ENCODE measurements at regions not wholly inside any gene's neighbourhood (a gene's known extent, or its start where the extent isn't known, plus 50 kb on each side); places are given as distances from the start of the nearest gene placed in this dataset.

DNA sequence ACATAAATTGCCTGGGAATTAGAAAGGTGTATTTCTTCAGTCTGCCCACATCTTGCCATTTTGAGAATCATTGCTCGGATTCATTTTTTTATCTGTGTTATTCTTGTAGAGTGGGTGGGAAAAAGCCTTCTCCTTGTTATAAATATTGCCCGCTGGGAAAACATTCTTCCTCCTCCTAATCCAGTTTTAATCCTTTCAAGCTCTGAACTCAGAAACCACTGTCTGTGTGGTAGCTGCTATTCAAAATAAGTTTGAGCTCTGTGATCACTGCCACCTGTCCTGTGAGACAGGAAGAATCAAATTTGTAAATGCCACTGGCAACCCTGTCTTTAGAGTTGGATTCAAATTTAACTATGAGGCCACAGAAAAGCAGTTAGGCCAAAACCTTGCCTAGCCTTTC, 1875.2 kb upstream of the PIK3C3 start:
- H3K36me3 ChIP-seq, result no peaks in the 10 kb centered on the region
- TF ChIP-seq POLR2A (IDR thresholded peaks at IDR 0.05), result no peak
- TF ChIP-seq, protein P1, sequence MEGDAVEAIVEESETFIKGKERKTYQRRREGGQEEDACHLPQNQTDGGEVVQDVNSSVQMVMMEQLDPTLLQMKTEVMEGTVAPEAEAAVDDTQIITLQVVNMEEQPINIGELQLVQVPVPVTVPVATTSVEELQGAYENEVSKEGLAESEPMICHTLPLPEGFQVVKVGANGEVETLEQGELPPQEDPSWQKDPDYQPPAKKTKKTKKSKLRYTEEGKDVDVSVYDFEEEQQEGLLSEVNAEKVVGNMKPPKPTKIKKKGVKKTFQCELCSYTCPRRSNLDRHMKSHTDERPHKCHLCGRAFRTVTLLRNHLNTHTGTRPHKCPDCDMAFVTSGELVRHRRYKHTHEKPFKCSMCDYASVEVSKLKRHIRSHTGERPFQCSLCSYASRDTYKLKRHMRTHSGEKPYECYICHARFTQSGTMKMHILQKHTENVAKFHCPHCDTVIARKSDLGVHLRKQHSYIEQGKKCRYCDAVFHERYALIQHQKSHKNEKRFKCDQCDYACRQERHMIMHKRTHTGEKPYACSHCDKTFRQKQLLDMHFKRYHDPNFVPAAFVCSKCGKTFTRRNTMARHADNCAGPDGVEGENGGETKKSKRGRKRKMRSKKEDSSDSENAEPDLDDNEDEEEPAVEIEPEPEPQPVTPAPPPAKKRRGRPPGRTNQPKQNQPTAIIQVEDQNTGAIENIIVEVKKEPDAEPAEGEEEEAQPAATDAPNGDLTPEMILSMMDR (IDR thresholded peaks at IDR 0.05), result no peak
- no peaks in the 10 kb centered on the region for H3K27me3 ChIP-seq
- H3K9me3 ChIP-seq, result no peaks in the 10 kb centered on the region
- H3K27ac ChIP-seq, result no peak overlapping the region
- no peaks in the 10 kb centered on the region for H3K4me1 ChIP-seq
- DNase-seq, result no peak
- no peak overlapping the region for H3K4me3 ChIP-seq
- 78 to 82% methylated on average over 2 of the region's 2 CpGs for WGBS, 2 donors
- intact Hi-C loops (cut with DNase I), result no loop called here

DNA sequence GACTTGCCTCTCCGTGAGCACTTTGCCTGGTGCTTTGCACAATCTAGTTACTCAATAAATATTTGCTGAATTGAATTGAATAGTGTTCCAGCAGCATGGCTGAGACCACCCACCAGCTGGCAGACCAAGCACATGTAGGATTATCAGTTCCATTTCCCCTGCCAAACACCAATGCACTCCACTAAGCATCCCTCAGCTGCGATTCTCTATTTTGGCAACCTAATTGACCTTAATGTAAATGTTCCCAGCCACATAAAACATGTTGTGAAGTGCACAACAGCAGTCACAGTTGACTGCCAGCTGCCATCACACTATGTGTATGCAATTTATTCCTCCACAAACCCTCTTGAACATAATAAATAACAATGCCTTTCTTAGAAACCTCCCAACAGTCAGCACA, 1879.4 kb upstream of the PIK3C3 start:
- intact Hi-C loops (cut with DNase I), result no loop called here
- H3K9me3 ChIP-seq, result no peaks in the 10 kb centered on the region
- H3K4me1 ChIP-seq, result no peaks in the 10 kb centered on the region
- DNase-seq, result no peak
- no peaks in the 10 kb centered on the region for H3K36me3 ChIP-seq
- no peak overlapping the region for H3K27ac ChIP-seq
- no peak for TF ChIP-seq POLR2AphosphoS5 (IDR thresholded peaks at IDR 0.05)
- TF ChIP-seq POLR2A (IDR thresholded peaks at IDR 0.05), result no peak
- TF ChIP-seq EP300 (IDR thresholded peaks at IDR 0.05), result no peak
- TF ChIP-seq, protein P1 (IDR thresholded peaks at IDR 0.05), result no peak
- 73 to 78% methylated on average over 2 of the region's 2 CpGs for WGBS, 2 donors
- H3K4me3 ChIP-seq, result no peak overlapping the region
- H3K27me3 ChIP-seq, result no peaks in the 10 kb centered on the region

DNA sequence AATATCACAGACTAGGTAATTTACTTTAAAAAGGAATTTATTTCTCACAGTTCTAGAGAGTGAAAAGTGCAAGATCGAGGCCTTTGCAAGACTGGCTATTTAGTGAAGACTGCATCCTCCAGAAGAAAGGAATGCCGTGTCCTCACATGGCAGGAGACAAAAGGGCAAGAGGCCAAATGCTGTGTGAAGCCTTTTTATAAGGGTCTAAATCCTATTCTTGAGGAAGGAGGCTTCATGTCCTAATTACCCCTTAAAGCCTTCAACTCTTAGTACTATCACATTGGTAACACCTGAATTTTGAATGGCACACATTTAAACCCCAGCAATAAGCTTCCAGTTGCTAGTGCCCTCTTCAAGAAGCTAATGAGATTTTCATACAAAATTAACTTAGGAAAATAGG, 1882.3 kb upstream of the PIK3C3 start:
- DNase-seq, result no peak
- TF ChIP-seq POLR2A (IDR thresholded peaks at IDR 0.05) (no peak), EP300 (IDR thresholded peaks at IDR 0.05) (no peak), POLR2AphosphoS5 (IDR thresholded peaks at IDR 0.05) (no peak)
- TF ChIP-seq, protein P1 (IDR thresholded peaks at IDR 0.05), result no peak
- Histone ChIP-seq H3K4me1 (no peaks in the 10 kb centered on the region), H3K9me3 (no peaks in the 10 kb centered on the region), H3K27ac (no peak overlapping the region), H3K4me3 (no peak overlapping the region), H3K27me3 (no peaks in the 10 kb centered on the region), H3K36me3 (no peaks in the 10 kb centered on the region)
- intact Hi-C loops (cut with DNase I), result no loop called here
- WGBS, 2 donors, result 59 to 75% methylated on average over 2 of the region's 2 CpGs

DNA sequence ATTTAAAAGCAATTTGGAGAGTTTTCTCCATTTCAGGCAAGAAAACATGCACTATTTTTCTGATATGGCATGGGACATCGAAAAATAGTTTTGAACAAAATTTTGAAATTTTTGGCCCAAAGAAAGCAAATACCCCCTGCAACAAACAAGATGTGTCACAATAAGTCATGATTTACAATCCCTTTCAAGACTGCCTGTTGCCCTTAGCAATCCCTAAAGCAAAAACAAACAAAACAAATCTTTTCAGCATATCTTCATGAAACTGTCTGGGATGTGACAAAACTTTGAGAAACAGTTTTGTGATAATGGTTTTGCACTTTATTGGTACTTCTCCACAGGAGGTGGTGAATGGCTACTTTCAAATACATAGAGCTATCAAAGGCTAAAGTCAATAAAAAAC, 1888.7 kb upstream of the PIK3C3 start:
- H3K4me1 ChIP-seq, result no peaks in the 10 kb centered on the region
- H3K27me3 ChIP-seq, result no peaks in the 10 kb centered on the region
- H3K9me3 ChIP-seq, result peaks cover 0 to 4% (median 0%) of the 10 kb centered on the region in 4 donors
- intact Hi-C loops (cut with DNase I), result no loop called here
- DNase-seq, result no peak
- no peak for TF ChIP-seq POLR2AphosphoS5 (IDR thresholded peaks at IDR 0.05)
- TF ChIP-seq POLR2A (IDR thresholded peaks at IDR 0.05), result no peak
- TF ChIP-seq, protein P1 (IDR thresholded peaks at IDR 0.05), result no peak
- no peak for TF ChIP-seq EP300 (IDR thresholded peaks at IDR 0.05)
- no peaks in the 10 kb centered on the region for H3K36me3 ChIP-seq
- 77 to 90% methylated on average over 1 of the region's 1 CpG for WGBS, 2 donors
- H3K4me3 ChIP-seq, result no peak overlapping the region
- no peak overlapping the region for H3K27ac ChIP-seq

DNA sequence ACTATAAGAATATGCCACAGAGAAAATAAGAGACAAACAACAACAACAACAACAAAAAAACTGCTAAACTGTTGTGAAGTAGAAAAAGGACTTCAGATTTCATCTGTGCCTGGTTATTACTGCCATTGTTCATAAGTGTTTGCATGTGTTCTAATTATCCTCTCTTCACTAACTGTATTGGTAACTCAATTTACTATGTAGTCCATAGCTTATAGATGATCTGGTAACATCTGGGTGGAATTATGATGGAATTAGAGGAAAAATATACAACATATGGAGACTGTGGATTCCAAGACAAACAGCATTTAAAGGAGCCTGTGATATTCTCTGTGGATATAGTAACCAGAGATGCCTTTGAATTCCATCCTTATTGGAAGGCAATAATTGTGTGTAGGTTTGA, 1891.5 kb upstream of the PIK3C3 start:
- Histone ChIP-seq H3K27ac (no peak overlapping the region), H3K9me3 (peaks cover 0 to 4% (median 0%) of the 10 kb centered on the region in 4 donors), H3K27me3 (no peaks in the 10 kb centered on the region), H3K4me1 (no peaks in the 10 kb centered on the region), H3K4me3 (no peak overlapping the region), H3K36me3 (no peaks in the 10 kb centered on the region)
- TF ChIP-seq POLR2AphosphoS5 (IDR thresholded peaks at IDR 0.05) (no peak), EP300 (IDR thresholded peaks at IDR 0.05) (no peak)
- TF ChIP-seq, protein P1 (IDR thresholded peaks at IDR 0.05), result no peak
- no peak for DNase-seq
- intact Hi-C loops (cut with DNase I), result no loop called here

Data from sigmoid colon (tissue), 6 donors.